PFSK-1 (cell line): ENCODE measurements at regions not wholly inside any gene's neighbourhood (a gene's known extent, or its start where the extent isn't known, plus 50 kb on each side); places are given as distances from the start of the nearest gene placed in this dataset.

Experiments
- FOXP2 ChIP-seq: optimal IDR thresholded peaks from 2 replicates; pipeline ENCODE3; 2011; ENCODE audit warnings: borderline replicate concordance, control low read depth, inconsistent platforms; ENCODE audit not compliant: insufficient read depth; ENCODE audit errors: extremely low read length, extremely low read depth
- REST ChIP-seq, 2 experiments: IDR thresholded peaks; 2 replicates each; pipeline versions ENCODE4 v1.6.1 to v1.8.0; 2011 to 2012; ENCODE audit warnings: low read depth in 2 of 2, low read length in 2 of 2, control low read depth in 1 of 2, inconsistent platforms in 1 of 2, mild to moderate bottlenecking in 1 of 2, moderate library complexity in 1 of 2; ENCODE audit not compliant: insufficient read depth in 1 of 2
- SIN3A ChIP-seq: IDR thresholded peaks from 2 replicates; pipeline ENCODE4 v1.6.1; 2012; ENCODE audit warnings: mild to moderate bottlenecking, low read length, moderate library complexity, borderline replicate concordance; ENCODE audit not compliant: insufficient read depth

DNA sequence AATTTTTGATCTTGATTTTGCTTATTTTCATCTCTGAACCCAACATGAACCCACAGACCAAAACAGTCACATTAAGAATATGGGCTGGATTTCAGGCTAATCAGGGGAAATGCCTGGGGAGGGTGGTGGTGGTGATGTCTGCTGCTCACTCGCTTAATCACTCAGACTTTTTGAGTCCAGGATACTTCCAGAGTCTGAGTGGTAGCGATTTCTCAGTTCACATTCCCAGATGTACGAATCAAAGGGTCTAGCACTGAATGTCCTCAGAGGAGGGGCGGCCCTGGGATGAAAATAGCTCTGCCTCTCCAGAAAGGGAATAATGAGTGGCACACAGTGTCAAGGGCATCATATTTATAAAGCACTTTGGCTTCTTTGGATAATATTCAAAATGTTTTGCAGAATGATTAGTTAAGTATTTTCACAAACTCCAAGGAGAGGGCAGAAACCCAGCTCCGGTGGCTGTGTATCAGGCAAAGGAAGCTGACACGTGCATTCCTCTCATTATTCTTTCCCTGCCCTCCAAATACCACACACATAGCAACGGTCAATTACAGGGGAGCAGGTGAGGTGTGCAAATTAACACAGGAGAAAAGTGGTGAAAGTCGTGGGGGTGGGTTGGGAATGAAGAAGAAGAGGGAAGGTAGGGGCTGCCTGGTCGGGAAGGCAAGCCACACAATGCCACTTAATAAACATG is 345.2 kb upstream of the RSPO3 start:
- TF ChIP-seq SIN3A (no peak), FOXP2 (no peak), REST (IDR thresholded peaks at IDR 0.05; ENCODE audit: insufficient read depth in 1 of 2, low read depth in 2 of 2, low read length in 2 of 2) (no peak)
